ENCODE measurements at regions not wholly inside any gene's neighbourhood (a gene's known extent, or its start where the extent isn't known, plus 50 kb on each side); places are given as distances from the start of the nearest gene placed in this dataset.

DNA sequence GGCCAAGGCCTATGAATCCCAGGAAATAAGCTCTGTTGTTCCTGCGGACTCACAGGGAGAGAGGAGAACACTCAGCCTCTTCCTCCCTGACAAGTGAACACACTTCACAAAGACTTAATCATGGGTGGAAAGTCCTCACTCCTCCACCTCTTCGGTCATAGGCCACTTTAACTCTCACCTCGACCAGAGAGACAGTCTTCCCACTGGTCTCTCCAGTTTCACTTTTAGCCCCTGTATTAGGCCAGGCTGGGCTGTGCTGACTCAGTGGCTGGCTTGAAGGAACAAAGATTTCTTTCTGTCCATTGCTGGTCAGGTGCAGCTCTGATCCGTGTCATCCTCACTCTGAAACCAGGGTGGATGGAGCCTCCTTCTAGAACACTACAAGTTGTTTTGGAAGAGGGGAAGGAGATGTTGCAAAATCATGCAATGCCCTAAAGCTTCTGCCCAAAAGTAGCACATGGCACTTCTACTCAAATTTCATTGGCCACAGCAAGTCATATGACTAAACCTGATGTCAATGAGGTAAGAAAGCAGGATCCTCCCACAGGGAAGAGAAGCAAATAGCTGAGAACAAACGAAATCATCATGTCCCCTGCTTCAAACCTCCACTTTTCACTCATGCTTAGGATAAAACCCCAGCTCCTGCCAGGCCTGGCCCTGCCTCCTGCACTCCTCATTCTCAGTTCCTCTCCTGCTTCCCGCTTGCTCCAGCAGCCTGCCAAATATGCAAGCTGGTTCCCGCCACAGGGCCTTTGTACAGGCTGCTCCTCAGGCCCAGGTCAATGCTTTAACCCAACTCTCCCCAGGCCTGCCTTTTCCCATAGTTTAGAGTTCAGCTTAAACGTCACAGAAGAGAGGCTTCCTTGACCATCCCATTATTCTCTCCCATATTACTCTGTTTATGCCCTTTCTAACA lies 150.5 kb upstream of the RUNX3 start:
- DNase-seq: no peak

DNA sequence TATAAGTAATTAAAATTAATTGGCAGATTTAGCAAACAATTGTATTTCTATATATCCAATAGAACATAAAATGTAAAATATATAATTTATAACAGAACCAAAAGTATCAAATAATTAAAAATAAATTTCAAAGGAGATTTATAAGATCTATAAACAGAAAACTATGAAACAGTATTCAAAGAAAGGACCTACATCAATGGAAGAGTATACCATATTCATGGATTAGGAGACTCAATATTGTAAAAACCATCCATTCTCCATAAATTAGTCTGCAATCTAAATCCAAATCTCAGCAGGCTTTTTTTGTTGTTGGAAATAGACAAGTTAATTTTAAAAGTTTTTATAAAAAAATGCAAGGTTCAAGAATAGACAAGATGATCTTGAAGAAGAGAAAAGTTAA lies 149.0 kb upstream of the RUNX3 start:
- DNase-seq: no peak

DNA sequence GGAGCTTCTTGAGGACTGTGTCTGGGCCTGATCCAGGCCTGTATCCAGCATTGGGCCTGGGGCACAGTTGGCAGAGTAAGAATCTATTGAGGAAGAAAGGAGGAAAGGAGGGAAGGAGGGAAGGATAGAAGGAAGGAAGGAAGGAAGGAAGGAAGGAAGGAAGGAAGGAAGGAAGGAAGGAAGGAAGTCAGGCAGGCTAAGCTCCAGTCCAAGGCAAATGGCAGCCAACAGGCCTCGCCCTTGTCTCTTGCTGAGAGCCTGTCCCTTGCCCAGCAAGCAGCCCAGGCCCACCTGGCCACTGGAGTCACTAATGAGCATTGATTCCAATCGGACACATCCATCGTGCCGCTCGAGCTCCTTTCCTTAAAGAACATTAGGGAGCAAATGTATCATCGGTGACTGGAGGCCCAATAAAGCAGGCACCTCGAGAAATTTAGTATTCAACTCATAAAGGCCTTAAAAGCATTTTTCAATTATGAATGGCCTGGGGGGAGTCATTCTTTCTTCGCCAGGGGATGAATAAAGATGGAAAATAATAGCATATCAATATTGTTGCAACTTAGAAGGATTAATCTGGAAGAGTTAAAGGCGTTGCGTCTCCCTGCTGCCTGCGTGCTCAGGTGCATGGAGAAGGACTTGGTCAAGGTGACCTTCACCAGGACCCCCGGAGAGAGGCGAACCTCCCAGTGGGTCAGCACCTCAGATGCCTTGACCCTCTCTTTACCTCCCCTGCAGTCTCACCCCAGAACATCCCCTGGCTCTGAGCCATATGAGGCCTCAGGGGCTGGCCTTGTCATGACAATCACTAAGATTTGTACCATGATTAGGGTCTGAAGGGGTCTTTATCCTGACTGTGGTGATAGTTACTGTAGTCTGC lies 144.5 kb upstream of the RUNX3 start:
- DNase-seq: no peak

DNA sequence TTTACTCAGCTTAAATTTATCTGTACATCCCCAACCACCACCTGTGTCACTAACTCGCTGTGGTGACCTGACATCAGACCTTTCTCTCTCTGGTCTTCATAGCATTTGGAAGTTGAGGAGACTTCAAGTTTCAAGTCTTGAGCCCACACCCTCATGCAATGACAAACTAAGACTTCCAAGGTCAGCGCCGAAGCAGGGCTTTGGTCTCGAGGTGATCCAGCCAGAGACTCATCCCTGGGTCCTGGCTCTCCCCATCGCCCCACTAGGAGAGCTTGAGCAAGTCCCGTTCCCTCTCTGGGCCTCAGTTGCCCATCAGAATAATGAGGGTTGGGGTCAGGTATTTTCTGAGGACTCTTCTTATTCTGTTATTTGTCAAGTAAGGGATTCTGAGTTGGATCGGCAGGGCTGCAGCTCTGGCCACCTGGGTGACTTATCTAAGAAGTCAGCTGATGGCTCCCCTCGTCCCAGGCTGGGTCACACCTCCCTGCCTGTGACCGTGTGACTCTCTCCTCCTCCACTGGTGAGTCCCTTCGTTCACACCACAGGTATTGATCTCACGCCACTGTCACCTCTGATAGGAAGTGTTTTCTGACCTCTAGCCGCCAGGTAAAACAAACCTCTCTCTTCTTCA lies 143.7 kb upstream of the RUNX3 start:
- no peak for DNase-seq

DNA sequence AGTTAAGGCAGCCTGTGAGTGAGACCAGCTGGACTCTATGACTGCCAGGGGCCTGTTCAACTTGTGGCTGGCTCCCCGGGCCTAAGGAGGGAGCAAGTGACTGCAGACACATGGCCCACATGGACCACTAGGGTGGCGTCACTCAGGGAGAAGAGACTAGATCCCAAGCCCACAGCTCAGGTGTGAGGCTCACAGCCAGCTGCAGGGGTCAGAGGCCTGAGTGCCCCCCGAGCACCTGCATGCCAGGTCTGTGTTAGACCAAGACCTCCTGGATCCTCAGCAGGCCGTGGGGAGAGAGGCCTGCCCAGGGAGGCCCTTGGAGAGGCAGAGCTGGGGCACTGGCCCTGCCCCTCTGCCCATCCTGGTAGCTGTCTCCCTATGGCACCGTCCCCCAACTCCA lies 142.4 kb upstream of the RUNX3 start:
- no peak for DNase-seq

DNA sequence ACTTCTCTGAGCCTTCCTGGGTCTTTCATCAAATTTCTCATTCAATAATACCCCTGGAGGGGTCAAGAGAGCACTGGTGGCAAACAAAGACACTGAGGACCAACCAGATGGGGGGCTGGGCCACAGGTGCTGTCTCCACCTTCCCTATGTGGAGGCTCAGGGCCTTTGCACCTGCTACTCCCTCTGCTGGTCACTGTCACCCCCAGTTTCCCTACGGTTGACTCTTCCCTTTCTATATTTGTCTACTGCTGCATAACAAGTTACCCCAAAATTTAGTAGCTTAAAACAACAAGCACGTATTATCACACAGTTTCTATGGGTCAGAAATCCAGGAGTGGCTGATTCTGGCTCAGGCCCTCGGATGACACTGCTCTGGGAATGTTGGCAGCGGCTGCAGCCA lies 138.8 kb upstream of the RUNX3 start:
- no peak for DNase-seq

DNA sequence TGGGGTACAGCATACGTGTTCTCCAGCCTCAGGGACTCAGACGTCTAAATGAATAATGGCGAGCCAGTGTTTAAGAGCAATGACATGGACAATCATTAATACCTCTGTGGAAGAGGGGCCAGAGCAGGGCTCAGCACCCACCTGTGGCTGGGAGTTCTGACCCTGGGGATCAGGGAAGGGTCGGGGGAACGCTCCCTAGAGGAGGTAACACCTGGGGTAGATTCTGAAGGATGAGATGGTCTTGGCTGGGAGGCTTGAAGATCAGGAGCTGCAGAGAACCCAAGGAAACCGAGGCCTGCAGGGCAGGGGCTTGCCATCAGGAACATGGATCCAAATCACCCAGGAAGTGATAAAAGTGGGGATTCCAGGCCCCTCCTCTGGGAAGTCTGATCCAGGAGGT lies 138.2 kb upstream of the RUNX3 start:
- no peak for DNase-seq

DNA sequence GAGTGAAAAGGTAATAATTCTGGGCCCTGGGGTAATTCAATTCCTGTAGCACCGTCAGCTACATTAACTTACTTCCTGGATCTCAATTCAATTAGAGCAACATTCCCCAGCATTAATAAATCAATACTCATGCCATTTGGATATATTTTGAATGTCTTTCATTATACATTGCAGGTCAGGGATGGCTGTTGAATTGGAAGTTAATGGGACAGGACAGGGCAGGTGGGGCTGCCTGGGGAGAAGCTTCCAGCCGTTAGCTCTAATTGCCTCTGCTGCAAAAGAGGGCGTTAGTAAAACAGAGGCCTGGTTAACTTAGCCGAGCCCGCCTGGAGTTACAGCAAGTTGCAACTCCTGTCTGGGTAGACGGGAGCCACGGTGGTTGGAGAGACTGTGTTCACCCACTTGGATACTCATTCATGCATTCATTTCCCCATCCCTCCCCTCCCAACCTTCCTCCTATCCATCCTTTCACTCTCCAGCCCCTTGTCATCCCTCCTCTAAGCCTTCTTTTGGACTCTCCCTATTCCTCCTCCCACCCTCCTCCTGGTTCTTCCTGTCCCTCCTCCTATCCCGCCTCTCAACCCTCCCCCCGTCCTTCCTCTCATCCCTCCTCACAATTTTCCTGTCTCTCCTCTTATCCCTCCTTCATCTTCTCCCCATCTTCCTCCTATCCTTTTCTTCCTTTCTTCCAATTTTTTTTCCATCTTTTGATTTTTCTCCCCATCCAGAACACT lies 137.6 kb upstream of the RUNX3 start:
- peak in 1 of 2 experiments; percentile 61 for DNase-seq

DNA sequence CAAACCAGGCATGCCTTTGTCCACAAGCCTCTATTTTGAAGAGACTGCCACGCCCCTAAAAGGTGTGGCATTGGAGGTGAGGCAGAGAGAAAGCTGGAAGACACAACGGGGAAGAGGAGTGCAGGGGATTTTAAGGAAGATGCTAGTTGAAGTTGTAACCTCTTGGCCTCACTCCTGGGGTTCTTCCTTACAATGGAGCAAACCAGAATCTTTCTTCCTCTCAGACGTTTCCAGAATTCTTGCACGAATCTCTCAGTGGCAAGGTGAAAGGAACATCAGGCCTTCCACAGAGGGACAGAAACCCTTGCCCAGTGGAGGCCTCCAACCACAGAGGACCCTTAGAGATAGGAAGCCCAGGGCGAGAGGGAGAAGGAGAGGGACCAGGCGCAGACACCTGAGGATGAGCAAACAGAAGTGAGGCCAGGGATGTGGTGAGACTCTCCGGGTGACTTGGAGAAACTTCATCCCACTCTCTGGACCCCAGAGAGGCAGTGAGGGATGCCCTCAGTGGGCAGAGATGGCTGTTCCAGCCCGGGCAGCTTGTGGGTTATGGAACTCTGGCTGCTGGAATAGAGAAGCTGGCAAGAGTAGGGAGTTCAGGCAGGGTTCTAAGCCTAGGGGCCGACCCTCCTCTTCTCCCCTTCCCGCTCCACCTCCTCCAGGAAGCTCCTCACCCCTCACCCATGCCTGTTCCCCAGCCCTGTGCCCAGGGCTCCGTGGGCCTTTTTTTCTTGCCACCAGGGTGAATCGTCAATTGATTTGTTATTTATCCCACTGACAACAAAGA lies 136.8 kb upstream of the RUNX3 start:
- DNase-seq: no peak

DNA sequence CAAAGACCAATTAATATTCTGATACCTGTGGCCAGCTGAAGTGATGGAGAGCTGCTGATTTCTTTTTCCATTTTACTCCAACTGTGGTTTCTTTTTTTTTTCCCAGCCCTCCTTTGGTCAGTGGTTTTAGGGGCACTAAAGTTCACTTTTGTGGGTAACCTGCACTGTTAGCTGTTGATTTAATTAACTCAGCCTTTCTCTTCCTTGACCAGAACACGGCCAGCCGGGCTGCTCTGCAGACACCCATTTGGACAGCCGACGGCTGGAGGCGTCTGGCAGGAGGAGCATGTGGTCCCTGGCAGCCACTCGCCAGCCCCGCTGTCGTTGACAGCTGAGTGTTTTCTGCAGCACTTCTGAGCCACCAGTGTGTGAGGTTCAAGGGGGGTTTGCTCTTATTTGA lies 136.2 kb upstream of the RUNX3 start:
- DNase-seq: no peak

DNA sequence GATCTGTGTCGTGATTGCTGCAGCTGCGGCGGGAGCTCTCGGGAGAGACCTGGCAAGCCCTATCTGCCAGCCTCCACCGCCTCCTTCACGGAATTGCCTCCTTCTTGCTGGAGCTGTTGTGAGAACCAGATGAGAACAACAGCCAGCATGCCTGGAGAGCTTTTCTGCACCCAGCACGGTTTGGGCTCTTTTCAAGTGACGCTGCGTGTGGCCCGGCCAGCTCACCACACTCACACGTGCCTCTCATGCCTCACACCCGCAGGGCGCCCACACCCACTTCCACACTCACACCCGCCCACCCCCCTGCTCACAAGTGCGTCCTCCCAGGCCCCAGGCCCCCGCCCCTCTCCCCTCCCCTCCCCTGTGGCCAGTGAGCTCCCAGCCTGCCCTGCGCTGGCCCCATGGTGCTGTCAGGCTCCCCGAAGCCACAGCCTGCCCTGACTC lies 135.7 kb upstream of the RUNX3 start:
- DNase-seq: no peak

DNA sequence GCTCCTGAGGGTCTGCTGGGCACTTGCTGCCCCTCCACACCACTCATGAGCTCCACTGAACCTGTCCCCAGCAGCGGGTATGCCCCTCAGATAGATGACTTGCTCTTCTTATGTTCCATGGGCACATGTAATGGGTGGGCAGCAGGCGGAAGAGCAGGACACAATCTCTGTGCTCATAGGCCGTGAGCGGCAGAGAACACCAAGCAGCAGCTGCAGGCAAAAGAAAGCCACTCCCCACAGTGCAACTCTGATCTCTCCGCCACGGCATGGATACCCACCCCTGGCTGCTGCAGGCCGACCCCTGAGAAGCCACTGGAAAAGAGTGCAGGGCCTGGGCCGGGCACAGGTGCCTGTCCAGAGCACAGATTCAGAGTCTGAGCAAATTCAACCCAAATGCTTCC lies 135.2 kb upstream of the RUNX3 start:
- DNase-seq: no peak

DNA sequence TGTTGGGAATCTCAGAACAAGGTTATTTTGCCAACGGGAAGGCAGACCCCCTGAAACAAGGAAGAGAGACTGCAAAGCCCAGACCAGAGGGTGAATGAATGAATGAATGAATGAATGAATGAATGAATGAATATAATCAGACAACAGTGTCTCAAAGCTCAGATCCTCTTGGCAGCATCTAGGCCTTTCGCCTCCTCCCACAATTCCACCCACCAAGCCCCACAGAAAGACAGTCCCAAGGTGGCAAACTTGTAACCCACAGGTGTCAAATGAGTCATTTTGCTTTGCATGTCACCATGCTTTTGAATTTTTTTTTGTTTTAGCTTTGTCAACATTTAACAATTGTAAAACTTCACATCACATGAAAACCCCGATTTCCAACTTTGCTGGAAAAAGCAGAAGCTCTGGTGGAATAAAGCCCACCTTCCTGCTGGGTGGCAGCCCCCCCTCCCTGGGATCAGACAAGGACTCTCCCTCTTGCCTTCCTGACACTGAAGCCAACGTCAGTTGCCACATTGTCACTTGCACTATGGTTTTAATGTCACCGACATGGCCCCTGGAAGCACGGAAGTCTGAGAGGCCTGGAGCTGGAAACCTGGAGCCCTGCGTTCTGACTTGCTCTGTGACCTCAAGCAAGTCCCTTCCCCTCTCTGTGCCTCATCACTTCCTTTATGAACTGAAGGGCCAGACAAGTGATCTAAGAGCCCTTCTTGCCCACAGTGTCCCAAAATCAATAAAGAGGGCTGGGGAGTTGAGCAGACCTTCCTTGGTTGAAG lies 134.6 kb upstream of the RUNX3 start:
- DNase-seq: no peak

DNA sequence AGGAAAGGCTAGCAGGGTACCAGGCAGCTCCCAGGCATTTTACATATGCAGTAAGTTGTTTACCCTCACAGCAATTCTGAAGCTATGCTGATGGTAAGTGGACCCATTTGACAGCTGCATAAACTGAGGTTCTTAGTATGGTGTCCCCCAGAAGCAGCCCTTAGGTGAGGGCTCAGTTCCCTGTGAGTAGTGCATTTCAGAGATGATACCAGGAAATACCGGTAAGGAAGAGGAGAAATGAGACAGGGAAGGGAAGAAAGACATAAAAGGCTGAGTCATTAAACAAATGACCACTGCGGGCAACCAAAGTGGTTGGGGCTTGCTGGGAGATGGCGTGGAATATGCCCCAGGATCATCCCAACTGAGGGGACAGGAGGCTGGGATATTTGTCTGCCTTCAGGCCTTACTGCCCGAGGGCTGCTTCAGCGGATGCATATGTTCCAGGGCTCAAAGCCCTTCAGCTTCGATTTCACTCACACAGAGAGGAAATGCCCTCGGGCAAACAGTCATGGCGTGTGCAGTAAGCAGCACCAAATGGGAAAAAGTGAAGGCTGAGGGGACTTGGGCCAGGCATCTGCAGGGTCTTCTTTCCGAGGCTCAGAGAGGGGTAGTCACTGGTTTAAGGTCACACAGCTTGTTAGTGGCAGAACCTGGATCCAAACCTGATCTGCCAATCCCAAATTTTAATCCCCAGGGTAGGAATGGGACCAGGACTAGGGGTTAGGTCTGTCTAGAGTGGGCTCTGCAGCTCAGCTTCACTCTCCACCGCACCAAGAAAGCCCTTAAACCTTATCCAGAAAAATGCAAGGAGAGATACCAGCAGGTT lies 133.7 kb upstream of the RUNX3 start:
- DNase-seq: no peak

DNA sequence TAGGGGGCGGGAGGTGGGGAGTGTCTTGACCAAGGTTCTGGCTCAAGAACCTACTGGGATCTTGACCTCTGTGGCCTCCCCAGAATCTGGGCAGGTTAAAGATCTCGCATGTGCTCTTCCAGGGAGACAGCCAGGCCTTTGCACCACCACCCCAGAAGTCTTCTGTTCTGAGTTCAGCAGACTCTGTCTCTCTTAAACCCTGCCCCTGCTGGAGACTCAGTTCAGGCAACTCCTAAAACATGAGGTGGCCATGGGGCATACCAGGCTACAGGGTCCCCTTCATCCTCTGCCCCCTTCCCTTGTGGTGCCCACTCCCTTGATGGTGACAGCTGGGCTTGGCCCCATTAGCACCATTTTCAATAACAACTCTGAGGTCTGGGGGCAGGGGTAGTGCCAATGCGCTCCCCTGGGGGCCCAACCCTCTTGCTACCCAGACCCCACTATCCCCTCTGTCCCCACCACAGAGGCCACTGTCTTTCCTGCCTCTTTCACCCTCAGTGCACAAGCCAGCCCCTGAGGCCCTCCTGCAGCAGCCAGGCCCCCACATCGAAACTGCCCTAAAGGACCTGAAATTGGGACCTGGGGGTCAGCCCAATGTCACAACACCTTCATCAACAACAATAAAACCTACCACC lies 132.7 kb upstream of the RUNX3 start:
- no peak for DNase-seq

DNA sequence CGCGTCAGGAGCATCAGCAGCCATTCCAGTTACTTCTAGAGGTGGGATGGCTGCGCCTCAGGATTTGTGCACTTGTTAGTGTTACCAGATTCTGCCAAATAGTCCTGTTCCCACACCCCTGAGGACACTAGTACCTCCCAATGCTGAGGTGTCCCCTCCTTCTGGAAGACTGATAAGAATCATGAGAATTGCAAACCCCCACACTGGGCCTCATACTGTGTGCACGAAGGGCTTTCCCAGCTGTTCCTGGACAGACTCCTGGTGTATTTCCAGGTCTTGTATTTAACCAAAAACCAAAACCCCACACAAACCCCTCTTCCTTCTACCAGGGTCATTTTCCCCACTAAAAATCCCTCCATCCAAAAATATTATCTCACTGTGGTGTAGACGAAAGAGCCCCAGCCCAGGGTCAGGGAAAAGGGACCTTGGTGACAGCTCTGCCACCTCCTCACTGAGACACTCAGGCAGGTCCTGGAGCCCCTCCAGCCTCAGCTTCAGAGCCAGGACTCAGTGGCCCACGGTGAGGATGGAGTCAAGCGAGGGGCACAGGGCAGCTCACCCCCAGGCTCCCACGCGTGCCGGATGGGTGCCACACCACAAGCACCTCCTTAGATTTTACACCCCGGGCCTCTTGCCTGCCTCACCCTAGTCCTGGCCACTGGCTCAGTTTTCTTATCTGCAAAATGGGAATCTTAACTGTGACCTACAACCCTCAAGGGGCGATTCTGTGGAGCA lies 131.4 kb upstream of the RUNX3 start:
- no peak for DNase-seq

DNA sequence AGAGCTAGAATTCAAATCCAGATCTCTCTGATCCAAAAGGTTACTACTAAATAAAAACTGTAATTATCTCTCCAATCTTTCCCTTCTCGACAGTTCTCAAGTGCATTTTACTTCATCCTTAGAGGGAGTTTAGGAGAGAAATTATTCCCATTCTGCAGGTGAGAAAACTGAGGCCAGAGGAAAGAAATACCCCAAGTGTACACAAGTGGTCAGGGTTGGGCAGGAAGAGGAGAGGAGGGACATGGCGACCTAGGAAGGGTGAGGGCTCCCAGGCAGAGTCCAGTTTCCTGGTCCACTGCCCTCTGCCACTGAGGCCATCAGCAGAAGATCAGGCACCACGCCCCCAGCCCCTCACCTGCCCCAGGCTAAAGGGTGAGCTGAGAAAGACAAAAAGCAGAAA lies 127.1 kb upstream of the RUNX3 start:
- DNase-seq: no peak

DNA sequence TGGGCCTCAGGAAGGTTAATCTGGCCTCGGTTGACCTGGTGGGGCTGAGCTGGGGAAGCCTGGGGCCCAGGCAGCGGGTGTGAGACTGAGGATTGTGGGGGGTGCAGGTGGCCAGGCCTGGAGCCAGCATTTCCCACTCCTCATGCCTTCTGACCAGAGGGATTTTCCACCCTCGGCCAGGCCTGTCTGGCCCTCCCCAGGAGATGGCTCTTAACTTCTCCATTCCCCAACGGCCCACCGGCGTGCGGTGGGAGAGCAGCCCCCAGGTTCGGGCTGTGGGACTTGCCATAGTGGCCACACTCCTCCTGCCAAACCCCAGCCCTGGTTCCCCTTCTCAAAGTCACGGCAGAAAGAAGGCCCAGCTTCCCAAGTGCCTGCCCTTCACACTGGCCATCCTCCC lies 126.5 kb upstream of the RUNX3 start:
- DNase-seq: no peak

DNA sequence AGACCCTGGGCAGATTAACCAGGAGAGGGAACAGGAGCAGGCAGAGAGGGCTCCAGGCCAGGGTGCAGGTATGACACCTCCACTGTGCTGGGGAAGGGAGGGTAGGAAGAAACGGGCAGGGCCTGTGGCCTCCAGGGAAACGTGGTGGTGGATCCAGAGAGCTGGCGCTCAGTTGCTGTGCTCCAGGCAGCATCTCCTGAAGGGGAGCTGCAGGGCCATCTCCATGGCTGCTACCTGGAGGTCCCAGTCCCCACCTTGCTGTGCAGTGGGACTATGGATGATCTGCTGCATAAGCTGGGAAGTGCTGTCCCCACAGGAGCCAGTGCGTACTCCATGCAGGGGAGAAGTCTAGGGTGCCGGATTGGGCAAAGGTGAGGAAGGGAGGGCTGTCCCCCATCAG lies 125.9 kb upstream of the RUNX3 start:
- no peak for DNase-seq

Measured in NCI-H2081 (cell line).